ENCODE measurements at regions not wholly inside any gene's neighbourhood (a gene's known extent, or its start where the extent isn't known, plus 50 kb on each side); places are given as distances from the start of the nearest gene placed in this dataset.

DNA sequence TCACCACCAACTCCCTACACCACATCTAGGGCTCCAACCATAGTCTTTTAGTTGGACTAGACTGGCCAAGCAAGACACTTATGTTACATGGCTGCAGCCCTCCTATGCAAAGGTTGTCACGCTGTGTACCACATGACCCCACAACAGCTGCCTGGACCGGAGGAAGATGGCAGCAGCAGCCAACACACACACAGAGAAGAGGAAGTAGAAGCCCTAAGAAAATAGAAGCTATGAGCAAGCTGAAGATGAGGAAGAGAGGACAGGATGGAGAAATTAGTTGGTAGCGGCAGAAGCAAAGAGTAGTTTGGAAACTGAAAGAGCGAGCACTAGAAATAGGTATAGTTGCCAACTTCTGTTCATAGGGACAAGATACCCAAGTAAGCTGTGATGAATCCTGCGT is 60.8 kb upstream of the RALGPS2 start:
- TF ChIP-seq, protein P1, sequence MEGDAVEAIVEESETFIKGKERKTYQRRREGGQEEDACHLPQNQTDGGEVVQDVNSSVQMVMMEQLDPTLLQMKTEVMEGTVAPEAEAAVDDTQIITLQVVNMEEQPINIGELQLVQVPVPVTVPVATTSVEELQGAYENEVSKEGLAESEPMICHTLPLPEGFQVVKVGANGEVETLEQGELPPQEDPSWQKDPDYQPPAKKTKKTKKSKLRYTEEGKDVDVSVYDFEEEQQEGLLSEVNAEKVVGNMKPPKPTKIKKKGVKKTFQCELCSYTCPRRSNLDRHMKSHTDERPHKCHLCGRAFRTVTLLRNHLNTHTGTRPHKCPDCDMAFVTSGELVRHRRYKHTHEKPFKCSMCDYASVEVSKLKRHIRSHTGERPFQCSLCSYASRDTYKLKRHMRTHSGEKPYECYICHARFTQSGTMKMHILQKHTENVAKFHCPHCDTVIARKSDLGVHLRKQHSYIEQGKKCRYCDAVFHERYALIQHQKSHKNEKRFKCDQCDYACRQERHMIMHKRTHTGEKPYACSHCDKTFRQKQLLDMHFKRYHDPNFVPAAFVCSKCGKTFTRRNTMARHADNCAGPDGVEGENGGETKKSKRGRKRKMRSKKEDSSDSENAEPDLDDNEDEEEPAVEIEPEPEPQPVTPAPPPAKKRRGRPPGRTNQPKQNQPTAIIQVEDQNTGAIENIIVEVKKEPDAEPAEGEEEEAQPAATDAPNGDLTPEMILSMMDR (IDR thresholded peaks at IDR 0.05): no peak
- no peak for TF ChIP-seq POLR2A (IDR thresholded peaks at IDR 0.05; ENCODE audit: low read depth)
- TF ChIP-seq EP300 (IDR thresholded peaks at IDR 0.05): no peak

All from esophagus muscularis mucosa (tissue), 4 donors.